ENCODE measurements at regions not wholly inside any gene's neighbourhood (a gene's known extent, or its start where the extent isn't known, plus 50 kb on each side); places are given as distances from the start of the nearest gene placed in this dataset.

DNA sequence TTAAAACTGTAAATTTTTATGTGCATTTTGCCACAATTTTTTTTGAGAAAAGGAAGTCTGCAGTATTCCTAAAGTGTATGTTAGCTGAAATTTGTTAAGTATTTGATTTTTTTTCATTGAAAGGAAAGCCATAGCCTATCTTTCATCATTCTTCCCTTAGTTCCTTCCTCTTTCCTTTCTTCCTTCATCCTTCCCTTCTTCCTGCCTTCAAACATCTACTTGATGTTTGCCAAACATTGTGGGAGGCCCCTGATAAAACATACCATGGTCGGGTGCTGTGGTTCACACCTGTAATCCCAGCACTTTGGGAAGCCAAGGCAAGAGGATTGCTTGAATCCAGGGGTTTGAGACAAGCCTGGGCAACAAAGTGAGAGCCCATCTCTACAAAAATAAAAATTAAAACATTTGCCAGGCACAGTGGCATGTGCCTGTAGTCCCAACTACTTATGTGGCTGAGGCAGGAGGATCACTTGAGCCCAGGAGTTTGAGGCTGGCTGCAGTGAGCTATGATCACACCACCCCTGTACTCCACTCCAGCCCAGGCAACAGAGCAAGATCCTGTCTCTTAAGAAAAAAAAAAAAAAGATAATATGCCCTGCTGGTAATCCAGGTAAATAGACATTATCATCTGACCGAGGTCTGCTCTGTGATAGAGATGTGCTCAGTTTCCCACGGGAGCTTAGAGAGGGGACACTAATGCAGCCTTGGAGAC is 62.9 kb upstream of the FOXN2 start (continued):
- TF ChIP-seq CTCF (IDR thresholded peaks at IDR 0.05 in 2 of 3, conservative IDR thresholded peaks at IDR 0.05 in 1 of 3; ENCODE audit: borderline replicate concordance in 1 of 3, insufficient read depth in 1 of 3, low read depth in 2 of 3, low read length in 2 of 3) (no peak), POLR2AphosphoS5 (IDR thresholded peaks at IDR 0.05; ENCODE audit: low read depth, low read length) (no peak), ZFX (IDR thresholded peaks at IDR 0.05) (no peak), SRF (IDR thresholded peaks at IDR 0.05; ENCODE audit: low read depth) (no peak), CBX3 (IDR thresholded peaks at IDR 0.05; ENCODE audit: low read depth) (no peak)
- TF ChIP-seq, protein P1, sequence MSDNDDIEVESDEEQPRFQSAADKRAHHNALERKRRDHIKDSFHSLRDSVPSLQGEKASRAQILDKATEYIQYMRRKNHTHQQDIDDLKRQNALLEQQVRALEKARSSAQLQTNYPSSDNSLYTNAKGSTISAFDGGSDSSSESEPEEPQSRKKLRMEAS (IDR thresholded peaks at IDR 0.05) = no peak

DNA sequence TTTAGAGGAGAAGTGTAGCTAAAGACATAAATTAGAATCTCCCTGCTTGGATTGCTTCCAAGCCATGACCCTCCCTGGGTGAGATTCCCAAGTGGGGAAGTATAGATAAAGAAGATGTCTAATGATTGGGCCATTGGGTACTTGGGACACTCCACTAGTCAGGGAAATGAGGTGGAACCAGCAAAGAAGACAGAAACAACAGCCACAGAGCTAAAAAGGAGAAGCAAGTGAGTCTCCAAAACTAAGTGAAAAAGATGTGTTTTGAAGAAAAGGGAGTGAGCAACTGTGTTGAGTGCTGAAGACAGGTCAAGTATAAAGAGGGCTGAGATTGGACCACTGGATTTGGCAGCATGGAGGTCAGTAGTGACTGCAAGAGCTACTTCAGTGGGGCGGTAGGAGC is 61.2 kb upstream of the FOXN2 start:
- ChIA-PET RAD21 (ENCODE audit: low non-redundant PET in 1 of 2, low total read pairs in 2 of 2, uncharacterized antibody in 2 of 2, unreplicated experiment in 2 of 2) (no interaction called here), POLR2A (no interaction called here), CTCF (no interaction called here)
- Histone ChIP-seq H3K4me3 (replicated peaks in 1 of 2; ENCODE audit: low read depth in 1 of 2, low read length in 2 of 2) (no peak overlapping the region), H3K36me3 (ENCODE audit: control insufficient read depth in 1 of 2, insufficient read depth in 2 of 2, low read length in 2 of 2) (no peaks in the 10 kb centered on the region), H3K9me2 (ENCODE audit: insufficient read depth) (no peaks in the 10 kb centered on the region), H3K4me1 (ENCODE audit: control insufficient read depth in 1 of 2, insufficient read depth in 2 of 2, low read length in 2 of 2) (peaks cover 5 to 10% of the 10 kb centered on the region in 2 experiments), H4K20me1 (ENCODE audit: insufficient read depth) (no peaks in the 10 kb centered on the region), H3K79me2 (ENCODE audit: insufficient read depth, low read length) (no peaks in the 10 kb centered on the region), H2AFZ (ENCODE audit: low read depth, low read length, poor library complexity, severe bottlenecking) (no peak overlapping the region), H3K4me2 (ENCODE audit: low read length) (no peak overlapping the region), H3K27me3 (ENCODE audit: insufficient read depth, low read length) (no peaks in the 10 kb centered on the region), H3K9ac (ENCODE audit: low read length) (no peak overlapping the region), H3K9me3 (ENCODE audit: control insufficient read depth in 1 of 2, insufficient read depth in 1 of 2, low read depth in 1 of 2, low read length in 2 of 2) (no peaks in the 10 kb centered on the region), H3K27ac (ENCODE audit: low read depth, low read length) (no peak overlapping the region)
- intact Hi-C loops (cut with micrococcal nuclease) = no loop called here
- BruUV-seq (replicated peaks) = no TSS peak
- ATAC-seq = no peak
- DNase-seq (ENCODE audit: low read depth, low spot score) = no peak
- TF ChIP-seq CEBPB (IDR thresholded peaks at IDR 0.05; ENCODE audit: low read depth) (no peak), TCF7L2 (IDR thresholded peaks at IDR 0.05; ENCODE audit: borderline replicate concordance, extremely low read depth, insufficient read depth, insufficient read length) (no peak), CTCF (IDR thresholded peaks at IDR 0.05 in 2 of 3, conservative IDR thresholded peaks at IDR 0.05 in 1 of 3; ENCODE audit: borderline replicate concordance in 1 of 3, insufficient read depth in 1 of 3, low read depth in 2 of 3, low read length in 2 of 3) (no peak), SIN3A (IDR thresholded peaks at IDR 0.05; ENCODE audit: low read depth) (no peak), CBX3 (IDR thresholded peaks at IDR 0.05; ENCODE audit: low read depth) (no peak), EZH2phosphoT487 (IDR thresholded peaks at IDR 0.05; ENCODE audit: borderline replicate concordance) (no peak), EZH2 (IDR thresholded peaks at IDR 0.05) (no peak), ZNF274 (IDR thresholded peaks at IDR 0.05; ENCODE audit: low read depth, low read length) (no peak), SRF (IDR thresholded peaks at IDR 0.05; ENCODE audit: low read depth) (no peak), ZBTB33 (IDR thresholded peaks at IDR 0.05; ENCODE audit: extremely low read depth, insufficient replicate concordance, low read length) (no peak), POLR2AphosphoS5 (IDR thresholded peaks at IDR 0.05; ENCODE audit: low read depth, low read length) (no peak), YY1 (IDR thresholded peaks at IDR 0.05; ENCODE audit: extremely low read depth, insufficient replicate concordance, low read depth, low read length) (no peak), FOSL1 (IDR thresholded peaks at IDR 0.05; ENCODE audit: low read depth) (no peak), EGR1 (IDR thresholded peaks at IDR 0.05; ENCODE audit: low read depth) (no peak), SP1 (IDR thresholded peaks at IDR 0.05; ENCODE audit: low read depth) (no peak)
- TF ChIP-seq, protein P2, sequence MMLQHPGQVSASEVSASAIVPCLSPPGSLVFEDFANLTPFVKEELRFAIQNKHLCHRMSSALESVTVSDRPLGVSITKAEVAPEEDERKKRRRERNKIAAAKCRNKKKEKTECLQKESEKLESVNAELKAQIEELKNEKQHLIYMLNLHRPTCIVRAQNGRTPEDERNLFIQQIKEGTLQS (IDR thresholded peaks at IDR 0.05) = no peak
